HEK293T (cell line): ENCODE measurements at regions not wholly inside any gene's neighbourhood (a gene's known extent, or its start where the extent isn't known, plus 50 kb on each side); places are given as distances from the start of the nearest gene placed in this dataset.

Source experiments
- ELF4 ChIP-seq: fragments of 450-650 bp; IDR thresholded peaks from 2 replicates; pipeline ENCODE4 v1.6.1; 2017; ENCODE audit warnings: antibody characterized with exemption
- FOXK2 ChIP-seq: fragments of 450-650 bp; IDR thresholded peaks from 2 replicates; pipeline ENCODE4 v1.6.1; 2016; ENCODE audit warnings: mild to moderate bottlenecking
- FOXM1 ChIP-seq: fragments of 450-650 bp; IDR thresholded peaks from 2 replicates; pipeline ENCODE4 v1.6.1; 2017; ENCODE audit warnings: mild to moderate bottlenecking, borderline replicate concordance
- SP1 ChIP-seq: fragments of 450-650 bp; IDR thresholded peaks from 2 replicates; pipeline ENCODE4 v1.6.1; 2017
- SUZ12 ChIP-seq: fragments of 450-650 bp; IDR thresholded peaks from 2 replicates; pipeline ENCODE4 v1.6.1; 2016; ENCODE audit warnings: mild to moderate bottlenecking
- TARDBP ChIP-seq: fragments of 450-650 bp; IDR thresholded peaks from 2 replicates; pipeline ENCODE4 v1.6.1; 2016
- TF ChIP-seq, protein P1 (sequence below): fragments of 450-650 bp; IDR thresholded peaks from 2 replicates; pipeline ENCODE4 v1.6.1; 2016

DNA sequence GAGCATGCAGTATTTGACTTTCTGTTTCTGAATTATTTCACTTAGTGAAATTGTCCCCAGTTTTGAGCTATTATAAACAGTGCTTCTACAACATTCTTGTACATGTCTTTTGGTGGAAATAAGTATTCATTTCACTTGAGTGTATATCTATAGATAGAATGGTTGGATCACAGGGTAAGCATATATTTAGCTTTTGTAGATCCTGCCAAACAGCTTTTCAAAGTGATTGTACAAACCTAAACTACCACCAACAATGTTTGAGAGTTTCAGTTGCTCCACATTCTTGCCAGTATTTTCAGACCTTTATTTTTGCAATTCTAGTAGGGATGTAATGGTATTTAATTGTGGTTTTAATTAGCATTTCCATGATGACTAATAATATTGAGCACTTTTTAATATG is 91.6 kb downstream of the CCT6B start:
- TF ChIP-seq SUZ12 (no peak), ELF4 (no peak), FOXM1 (no peak), TARDBP (no peak), FOXK2 (no peak), SP1 (no peak)
- TF ChIP-seq, protein P1, sequence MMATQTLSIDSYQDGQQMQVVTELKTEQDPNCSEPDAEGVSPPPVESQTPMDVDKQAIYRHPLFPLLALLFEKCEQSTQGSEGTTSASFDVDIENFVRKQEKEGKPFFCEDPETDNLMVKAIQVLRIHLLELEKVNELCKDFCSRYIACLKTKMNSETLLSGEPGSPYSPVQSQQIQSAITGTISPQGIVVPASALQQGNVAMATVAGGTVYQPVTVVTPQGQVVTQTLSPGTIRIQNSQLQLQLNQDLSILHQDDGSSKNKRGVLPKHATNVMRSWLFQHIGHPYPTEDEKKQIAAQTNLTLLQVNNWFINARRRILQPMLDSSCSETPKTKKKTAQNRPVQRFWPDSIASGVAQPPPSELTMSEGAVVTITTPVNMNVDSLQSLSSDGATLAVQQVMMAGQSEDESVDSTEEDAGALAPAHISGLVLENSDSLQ: no peak
